Naive B cell (primary cell): ENCODE measurements at regions not wholly inside any gene's neighbourhood (a gene's known extent, or its start where the extent isn't known, plus 50 kb on each side); places are given as distances from the start of the nearest gene placed in this dataset.

ENCODE experiments used
- ATAC-seq, 2 donors: fragments of 150-1000 bp; cut with Tn5 transposase; 2 replicates each; pipeline ENCODE4 v1.10.0; 2021; ENCODE audit warnings: low read depth in 2 of 2, mild to moderate bottlenecking in 2 of 2, moderate library complexity in 2 of 2
- DNase-seq: peaks from one replicate; pipeline ENCODE4 v3.0.0; 2022
- H3K27ac Mint-ChIP-seq, 6 donors: one replicate each; pipeline ENCODE4 v1.8.0; 2020 to 2022; ENCODE audit warnings: mild to moderate bottlenecking in 6 of 6, mixed read lengths in 6 of 6, moderate library complexity in 5 of 6, inconsistent platforms in 2 of 6
- H3K27me3 Mint-ChIP-seq, 3 donors: one replicate each; pipeline ENCODE4 v1.8.0; 2021 to 2022; ENCODE audit warnings: mixed read lengths in 3 of 3, mild to moderate bottlenecking in 1 of 3
- H3K36me3 Mint-ChIP-seq, 2 donors: one replicate each; pipeline ENCODE4 v1.8.0; 2020 to 2022; ENCODE audit warnings: mixed read lengths in 2 of 2, inconsistent platforms in 1 of 2, mild to moderate bottlenecking in 1 of 2
- H3K4me1 Mint-ChIP-seq, 3 donors: one replicate each; pipeline ENCODE4 v1.8.0; 2020 to 2022; ENCODE audit warnings: mixed read lengths in 3 of 3, inconsistent platforms in 1 of 3, mild to moderate bottlenecking in 1 of 3, moderate library complexity in 1 of 3
- H3K4me3 Mint-ChIP-seq, 8 donors: one replicate each; pipeline ENCODE4 v1.8.0; 2020 to 2022; ENCODE audit warnings: mild to moderate bottlenecking in 8 of 8, mixed read lengths in 8 of 8, moderate library complexity in 8 of 8, inconsistent platforms in 2 of 8
- H3K9me3 Mint-ChIP-seq, 7 donors: one replicate each; pipeline ENCODE4 v1.8.0; 2020 to 2022; ENCODE audit warnings: mixed read lengths in 7 of 7, mild to moderate bottlenecking in 5 of 7, inconsistent platforms in 2 of 7, moderate library complexity in 1 of 7

- Mint-ChIP-seq H3K4me1 (no peaks in the 10 kb centered on the region), H3K36me3 (peaks cover 0 to 20% of the 10 kb centered on the region in 2 donors), H3K9me3 (peaks cover 7 to 39% (median 11%) of the 10 kb centered on the region in 7 donors), H3K27ac (no peak overlapping the region), H3K4me3 (no peak overlapping the region), H3K27me3 (peaks cover 0 to 14% (median 0%) of the 10 kb centered on the region in 3 donors)
- ATAC-seq (no peak), DNase-seq (no peak)
Observed at GRCh38 chr5:175001311-175001710, 276.9 kb downstream of the MSX2 start.

- DNase-seq (no peak), ATAC-seq (no peak)
- Mint-ChIP-seq H3K4me1 (no peaks in the 10 kb centered on the region), H3K27ac (no peak overlapping the region), H3K27me3 (peaks cover 0 to 13% (median 0%) of the 10 kb centered on the region in 3 donors), H3K4me3 (no peak overlapping the region), H3K36me3 (peaks cover 0 to 19% of the 10 kb centered on the region in 2 donors), H3K9me3 (peaks cover 3 to 39% (median 9%) of the 10 kb centered on the region in 7 donors)
Observed at GRCh38 chr5:174999581-174999980, 275.2 kb downstream of the MSX2 start.

GRCh38 chr5:174998131-174998730 is 273.8 kb downstream of the MSX2 start:
- DNase-seq (no peak), ATAC-seq (no peak)
- Mint-ChIP-seq H3K4me1 (no peaks in the 10 kb centered on the region), H3K27me3 (no peaks in the 10 kb centered on the region), H3K9me3 (peaks cover 0 to 27% (median 7%) of the 10 kb centered on the region in 7 donors), H3K36me3 (peaks cover 0 to 6% of the 10 kb centered on the region in 2 donors), H3K27ac (no peak overlapping the region), H3K4me3 (no peak overlapping the region)

GRCh38 chr5:174997688-174998087 is 273.3 kb downstream of the MSX2 start:
- Mint-ChIP-seq H3K9me3 (peaks cover 0 to 27% (median 7%) of the 10 kb centered on the region in 7 donors), H3K4me1 (no peaks in the 10 kb centered on the region), H3K27ac (no peak overlapping the region), H3K4me3 (peak overlapping the region in 1 of 8 donors; percentile 59), H3K36me3 (peaks cover 0 to 6% of the 10 kb centered on the region in 2 donors), H3K27me3 (peaks cover 0 to 1% (median 0%) of the 10 kb centered on the region in 3 donors)
- no peak for DNase-seq
- ATAC-seq, result no peak

GRCh38 chr5:174996941-174997340 is 272.6 kb downstream of the MSX2 start:
- peaks cover 0 to 6% of the 10 kb centered on the region in 2 donors for H3K36me3 Mint-ChIP-seq
- ATAC-seq (no peak), DNase-seq (no peak)
- H3K4me1 Mint-ChIP-seq, result no peaks in the 10 kb centered on the region
- H3K4me3 Mint-ChIP-seq, result no peak overlapping the region
- peaks cover 0 to 5% (median 0%) of the 10 kb centered on the region in 3 donors for H3K27me3 Mint-ChIP-seq
- no peak overlapping the region for H3K27ac Mint-ChIP-seq
- peaks cover 0 to 27% (median 7%) of the 10 kb centered on the region in 7 donors for H3K9me3 Mint-ChIP-seq

GRCh38 chr5:174995827-174996226 is 271.4 kb downstream of the MSX2 start:
- ATAC-seq, result no peak
- H3K27ac Mint-ChIP-seq, result no peak overlapping the region
- H3K9me3 Mint-ChIP-seq, result peaks cover 1 to 25% (median 7%) of the 10 kb centered on the region in 7 donors
- peaks cover 0 to 5% (median 0%) of the 10 kb centered on the region in 3 donors for H3K27me3 Mint-ChIP-seq
- H3K4me3 Mint-ChIP-seq, result no peak overlapping the region
- DNase-seq, result no peak
- H3K4me1 Mint-ChIP-seq, result no peaks in the 10 kb centered on the region
- peaks cover 0 to 6% of the 10 kb centered on the region in 2 donors for H3K36me3 Mint-ChIP-seq

- H3K9me3 Mint-ChIP-seq, result peaks cover 0 to 5% (median 0%) of the 10 kb centered on the region in 7 donors
- no peaks in the 10 kb centered on the region for H3K36me3 Mint-ChIP-seq
- H3K4me1 Mint-ChIP-seq, result no peaks in the 10 kb centered on the region
- H3K4me3 Mint-ChIP-seq, result no peak overlapping the region
- DNase-seq (no peak), ATAC-seq (no peak)
- peaks cover 0 to 5% (median 0%) of the 10 kb centered on the region in 3 donors for H3K27me3 Mint-ChIP-seq
- H3K27ac Mint-ChIP-seq, result no peak overlapping the region
Observed at GRCh38 chr5:174991847-174992246, 267.5 kb downstream of the MSX2 start.

GRCh38 chr5:174990909-174991308 is 266.5 kb downstream of the MSX2 start:
- ATAC-seq (no peak), DNase-seq (no peak)
- Mint-ChIP-seq H3K36me3 (no peaks in the 10 kb centered on the region), H3K27ac (no peak overlapping the region), H3K27me3 (peaks cover 0 to 5% (median 0%) of the 10 kb centered on the region in 3 donors), H3K9me3 (peaks cover 0 to 5% (median 0%) of the 10 kb centered on the region in 7 donors), H3K4me1 (no peaks in the 10 kb centered on the region), H3K4me3 (no peak overlapping the region)

- Mint-ChIP-seq H3K4me3 (no peak overlapping the region), H3K27ac (no peak overlapping the region), H3K9me3 (peaks cover 0 to 5% (median 2%) of the 10 kb centered on the region in 7 donors), H3K36me3 (no peaks in the 10 kb centered on the region), H3K27me3 (peaks cover 0 to 5% (median 2%) of the 10 kb centered on the region in 3 donors), H3K4me1 (no peaks in the 10 kb centered on the region)
- ATAC-seq (no peak), DNase-seq (no peak)
Observed at GRCh38 chr5:174987443-174988012, 263.1 kb downstream of the MSX2 start.

- H3K9me3 Mint-ChIP-seq, result peaks cover 0 to 2% (median 2%) of the 10 kb centered on the region in 7 donors
- ATAC-seq (no peak), DNase-seq (no peak)
- H3K4me1 Mint-ChIP-seq, result no peaks in the 10 kb centered on the region
- H3K27me3 Mint-ChIP-seq, result peaks cover 0 to 6% (median 6%) of the 10 kb centered on the region in 3 donors
- no peak overlapping the region for H3K27ac Mint-ChIP-seq
- H3K36me3 Mint-ChIP-seq, result no peaks in the 10 kb centered on the region
- H3K4me3 Mint-ChIP-seq, result no peak overlapping the region
Observed at GRCh38 chr5:174984863-174985262, 260.5 kb downstream of the MSX2 start.

- peak overlapping the region in 1 of 6 donors; percentile 73 for H3K27ac Mint-ChIP-seq
- no peaks in the 10 kb centered on the region for H3K36me3 Mint-ChIP-seq
- peaks cover 0 to 9% (median 6%) of the 10 kb centered on the region in 3 donors for H3K27me3 Mint-ChIP-seq
- DNase-seq (no peak), ATAC-seq (no peak)
- no peaks in the 10 kb centered on the region for H3K4me1 Mint-ChIP-seq
- no peak overlapping the region for H3K4me3 Mint-ChIP-seq
- peaks cover 0 to 6% (median 2%) of the 10 kb centered on the region in 7 donors for H3K9me3 Mint-ChIP-seq
Observed at GRCh38 chr5:174982485-174982884, 258.1 kb downstream of the MSX2 start.

- Mint-ChIP-seq H3K4me3 (no peak overlapping the region), H3K4me1 (no peaks in the 10 kb centered on the region), H3K9me3 (peaks cover 0 to 6% (median 2%) of the 10 kb centered on the region in 7 donors), H3K27me3 (peaks cover 0 to 10% (median 6%) of the 10 kb centered on the region in 3 donors), H3K36me3 (no peaks in the 10 kb centered on the region), H3K27ac (peak overlapping the region in 1 of 6 donors; percentile 73)
- ATAC-seq (no peak), DNase-seq (no peak)
Observed at GRCh38 chr5:174981416-174981815, 257.0 kb downstream of the MSX2 start.

- H3K36me3 Mint-ChIP-seq, result no peaks in the 10 kb centered on the region
- H3K4me1 Mint-ChIP-seq, result no peaks in the 10 kb centered on the region
- peaks cover 0 to 6% (median 2%) of the 10 kb centered on the region in 7 donors for H3K9me3 Mint-ChIP-seq
- no peak overlapping the region for H3K4me3 Mint-ChIP-seq
- no peak overlapping the region for H3K27ac Mint-ChIP-seq
- H3K27me3 Mint-ChIP-seq, result peaks cover 0 to 13% (median 6%) of the 10 kb centered on the region in 3 donors
- ATAC-seq, result no peak
- DNase-seq, result no peak
Observed at GRCh38 chr5:174980952-174981351, 256.6 kb downstream of the MSX2 start.

- H3K36me3 Mint-ChIP-seq, result no peaks in the 10 kb centered on the region
- DNase-seq (no peak), ATAC-seq (no peak)
- peaks cover 13 to 34% (median 34%) of the 10 kb centered on the region in 3 donors for H3K27me3 Mint-ChIP-seq
- no peaks in the 10 kb centered on the region for H3K4me1 Mint-ChIP-seq
- H3K4me3 Mint-ChIP-seq, result no peak overlapping the region
- H3K27ac Mint-ChIP-seq, result no peak overlapping the region
- peaks cover 10 to 28% (median 12%) of the 10 kb centered on the region in 7 donors for H3K9me3 Mint-ChIP-seq
Observed at GRCh38 chr5:174972291-174972690, 247.9 kb downstream of the MSX2 start.
